ENCODE measurements at regions not wholly inside any gene's neighbourhood (a gene's known extent, or its start where the extent isn't known, plus 50 kb on each side); places are given as distances from the start of the nearest gene placed in this dataset.

DNA sequence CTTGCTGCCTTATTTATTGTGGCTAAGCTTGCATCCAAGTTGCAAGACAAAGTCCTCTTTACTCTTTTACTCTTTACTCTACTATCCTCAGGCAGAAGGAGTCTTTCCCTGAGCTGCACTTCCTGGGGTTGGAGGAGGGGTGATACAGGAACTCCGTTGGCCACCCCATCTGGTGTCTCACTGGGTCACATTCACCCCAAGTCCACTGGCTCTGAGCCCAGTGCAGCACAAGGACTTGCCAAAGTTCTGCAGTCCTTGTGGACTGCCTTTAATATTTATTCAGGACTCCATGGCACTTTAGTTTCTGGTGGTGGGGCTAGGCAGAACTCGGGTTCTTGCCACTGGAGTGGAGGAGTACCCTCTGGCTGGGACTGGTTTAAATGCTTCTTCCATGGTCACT, 165.4 kb upstream of the KCNH8 start:
- TF ChIP-seq, protein P1, sequence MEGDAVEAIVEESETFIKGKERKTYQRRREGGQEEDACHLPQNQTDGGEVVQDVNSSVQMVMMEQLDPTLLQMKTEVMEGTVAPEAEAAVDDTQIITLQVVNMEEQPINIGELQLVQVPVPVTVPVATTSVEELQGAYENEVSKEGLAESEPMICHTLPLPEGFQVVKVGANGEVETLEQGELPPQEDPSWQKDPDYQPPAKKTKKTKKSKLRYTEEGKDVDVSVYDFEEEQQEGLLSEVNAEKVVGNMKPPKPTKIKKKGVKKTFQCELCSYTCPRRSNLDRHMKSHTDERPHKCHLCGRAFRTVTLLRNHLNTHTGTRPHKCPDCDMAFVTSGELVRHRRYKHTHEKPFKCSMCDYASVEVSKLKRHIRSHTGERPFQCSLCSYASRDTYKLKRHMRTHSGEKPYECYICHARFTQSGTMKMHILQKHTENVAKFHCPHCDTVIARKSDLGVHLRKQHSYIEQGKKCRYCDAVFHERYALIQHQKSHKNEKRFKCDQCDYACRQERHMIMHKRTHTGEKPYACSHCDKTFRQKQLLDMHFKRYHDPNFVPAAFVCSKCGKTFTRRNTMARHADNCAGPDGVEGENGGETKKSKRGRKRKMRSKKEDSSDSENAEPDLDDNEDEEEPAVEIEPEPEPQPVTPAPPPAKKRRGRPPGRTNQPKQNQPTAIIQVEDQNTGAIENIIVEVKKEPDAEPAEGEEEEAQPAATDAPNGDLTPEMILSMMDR (conservative IDR thresholded peaks at IDR 0.05; ENCODE audit: low read depth, low read length): no peak
- TF ChIP-seq CEBPB (IDR thresholded peaks at IDR 0.05; ENCODE audit: low read depth, low read length) (no peak), POLR2A (IDR thresholded peaks at IDR 0.05; ENCODE audit: low read depth, low read length) (no peak), BHLHE40 (IDR thresholded peaks at IDR 0.05; ENCODE audit: low read depth, low read length) (no peak), RAD21 (IDR thresholded peaks at IDR 0.05; ENCODE audit: low read length) (no peak), NFE2L2 (IDR thresholded peaks at IDR 0.05; ENCODE audit: low read depth, low read length) (no peak), CHD1 (IDR thresholded peaks at IDR 0.05; ENCODE audit: low read depth, low read length) (no peak)
- TF ChIP-seq, protein P2, sequence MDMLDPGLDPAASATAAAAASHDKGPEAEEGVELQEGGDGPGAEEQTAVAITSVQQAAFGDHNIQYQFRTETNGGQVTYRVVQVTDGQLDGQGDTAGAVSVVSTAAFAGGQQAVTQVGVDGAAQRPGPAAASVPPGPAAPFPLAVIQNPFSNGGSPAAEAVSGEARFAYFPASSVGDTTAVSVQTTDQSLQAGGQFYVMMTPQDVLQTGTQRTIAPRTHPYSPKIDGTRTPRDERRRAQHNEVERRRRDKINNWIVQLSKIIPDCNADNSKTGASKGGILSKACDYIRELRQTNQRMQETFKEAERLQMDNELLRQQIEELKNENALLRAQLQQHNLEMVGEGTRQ (IDR thresholded peaks at IDR 0.05; ENCODE audit: low read depth, low read length): no peak
